HCT116 (cell line): ENCODE measurements at regions not wholly inside any gene's neighbourhood (a gene's known extent, or its start where the extent isn't known, plus 50 kb on each side); places are given as distances from the start of the nearest gene placed in this dataset.
"Not testable (repeated sequence)": the region's sequence is repeated elsewhere in the genome, so short reads cannot be mapped to it uniquely, and the experiment has no call there.

Experiments
- ATAC-seq: fragments of 200-7000 bp; cut with Tn5 transposase; 2 replicates; pipeline ENCODE4 v1.9.1; 2020; ENCODE audit warnings: mild to moderate bottlenecking, moderate library complexity
- BruUV-seq: library from RNA; stranded (reverse); fragments of 400-500 nt; replicated peaks from 2 replicates; lab custom pipeline; 2021; lab: Mats Ljungman, UMichigan
- CTCF ChIA-PET: fragments of 300-600 bp; sonication (Branson Sonifier 250); formaldehyde crosslinking; loops from one replicate; lab custom pipeline; 2021; ENCODE audit warnings: antibody characterized with exemption; lab: Charles Lee
- POLR2A ChIA-PET: fragments of 300-600, 350-600 bp; sonication (Branson Sonifier 250); formaldehyde crosslinking; loops from one replicate; lab custom pipeline; 2021; ENCODE audit warnings: antibody characterized with exemption; lab: Charles Lee
- RAD21 ChIA-PET, 2 experiments: fragments of 300-600 bp; sonication (Branson Sonifier 250); formaldehyde crosslinking; loops; one replicate each; lab custom pipeline; 2023; ENCODE audit warnings: low total read pairs in 2 of 2; ENCODE audit not compliant: uncharacterized antibody in 2 of 2, unreplicated experiment in 2 of 2, low non-redundant PET in 1 of 2; lab: Charles Lee
- DNase-seq: peaks from one replicate; pipeline ENCODE4 v3.0.0-alpha.2; 2010; ENCODE audit warnings: low read depth, low spot score
- H2AFZ ChIP-seq: fragments of 200-600 bp; shearing (Covaris generic), sonication (generic); 2 replicates; pipeline ENCODE4 v1.6.1; 2017; ENCODE audit warnings: low read depth, mixed run types, mixed read lengths, antibody characterized with exemption, low read length; ENCODE audit not compliant: poor library complexity, severe bottlenecking
- H3K27ac ChIP-seq: 2 replicates; pipeline ENCODE4 v1.5.1; 2012; ENCODE audit warnings: low read depth, low read length
- H3K27me3 ChIP-seq: fragments of 200-600 bp; sonication (generic); 2 replicates; pipeline ENCODE4 v1.6.1; 2016; ENCODE audit warnings: mixed run types, low read length, mixed read lengths; ENCODE audit not compliant: insufficient read depth
- H3K36me3 ChIP-seq, 2 experiments: fragments of 200-500 bp in 1 of 2; fragments of 200-600 bp in 1 of 2; sonication (Bioruptor generic) in 1 of 2; sonication (generic) in 1 of 2; 2 replicates each; pipeline versions ENCODE4 v1.5.1 to v1.6.1; 2014 to 2016; ENCODE audit warnings: low read length in 2 of 2, inconsistent platforms in 1 of 2, mixed read lengths in 1 of 2, mixed run types in 1 of 2; ENCODE audit not compliant: insufficient read depth in 2 of 2, control insufficient read depth in 1 of 2
- H3K4me1 ChIP-seq, 2 experiments: fragments of 200-600 bp in 1 of 2; sonication (generic) in 1 of 2; 2 replicates each; pipeline versions ENCODE4 v1.5.1 to v1.6.1; 2012 to 2017; ENCODE audit warnings: low read length in 2 of 2, inconsistent platforms in 1 of 2, mild to moderate bottlenecking in 1 of 2, mixed read lengths in 1 of 2, mixed run types in 1 of 2, moderate library complexity in 1 of 2; ENCODE audit not compliant: insufficient read depth in 2 of 2, control insufficient read depth in 1 of 2
- H3K4me2 ChIP-seq: fragments of 200-600 bp; sonication (generic); 2 replicates; pipeline ENCODE4 v1.6.1; 2017; ENCODE audit warnings: mixed run types, low read length, mixed read lengths
- H3K4me3 ChIP-seq, 2 experiments: fragments of 200-600 bp in 1 of 2; sonication (generic) in 1 of 2; replicated peaks in 1 of 2; 2 replicates each; pipeline ENCODE4 v1.5.1; 2011 to 2016; ENCODE audit warnings: low read length in 2 of 2, control low read depth in 1 of 2, low read depth in 1 of 2, mild to moderate bottlenecking in 1 of 2, mixed read lengths in 1 of 2, mixed run types in 1 of 2
- H3K79me2 ChIP-seq: fragments of 200-600 bp; sonication (generic); 2 replicates; pipeline ENCODE4 v1.6.1; 2017; ENCODE audit warnings: mild to moderate bottlenecking, mixed run types, low read length, moderate library complexity, mixed read lengths; ENCODE audit not compliant: insufficient read depth
- H3K9ac ChIP-seq: fragments of 200-600 bp; sonication (generic); 2 replicates; pipeline ENCODE4 v1.6.1; 2016; ENCODE audit warnings: low read length, mixed read lengths
- H3K9me2 ChIP-seq: fragments of 200-600 bp; sonication (generic), shearing (Covaris generic); 2 replicates; pipeline ENCODE4 v1.6.1; 2017; ENCODE audit warnings: mixed run types, mild to moderate bottlenecking, moderate library complexity; ENCODE audit not compliant: insufficient read depth
- H3K9me3 ChIP-seq, 2 experiments: fragments of 200-500 bp in 1 of 2; fragments of 200-600 bp in 1 of 2; sonication (Bioruptor generic) in 1 of 2; sonication (generic) in 1 of 2; 2 replicates each; pipeline ENCODE4 v1.6.1; 2014 to 2017; ENCODE audit warnings: low read length in 2 of 2, mixed read lengths in 2 of 2, inconsistent platforms in 1 of 2, low read depth in 1 of 2, mild to moderate bottlenecking in 1 of 2, mixed run types in 1 of 2, moderate library complexity in 1 of 2; ENCODE audit not compliant: control insufficient read depth in 1 of 2, insufficient read depth in 1 of 2
- H4K20me1 ChIP-seq: fragments of 200-600 bp; sonication (generic), shearing (Covaris generic); 2 replicates; pipeline ENCODE4 v1.6.1; 2017; ENCODE audit warnings: mixed run types, mild to moderate bottlenecking, moderate library complexity; ENCODE audit not compliant: insufficient read depth
- EZH2 ChIP-seq: fragments of 200-600 bp; sonication (generic); IDR thresholded peaks from 2 replicates; pipeline ENCODE4 v1.6.1; 2017; ENCODE audit warnings: antibody characterized with exemption, mixed run types
- EZH2phosphoT487 ChIP-seq: fragments of 200-600 bp; IDR thresholded peaks from 2 replicates; pipeline ENCODE4 v1.6.1; 2018; ENCODE audit warnings: antibody characterized with exemption, borderline replicate concordance
- JUND ChIP-seq: IDR thresholded peaks from 2 replicates; pipeline ENCODE4 v1.6.1; 2012
- SP1 ChIP-seq: IDR thresholded peaks from 2 replicates; pipeline ENCODE4 v1.6.1; 2012; ENCODE audit warnings: low read depth
- TCF7L2 ChIP-seq: IDR thresholded peaks from 2 replicates; pipeline ENCODE4 v1.7.0; 2011; ENCODE audit warnings: borderline replicate concordance, inconsistent platforms; ENCODE audit not compliant: insufficient read depth, insufficient read length; ENCODE audit errors: extremely low read depth
- intact Hi-C: fragments of 100-400 bp; cut with micrococcal nuclease; formaldehyde crosslinking; loops from 2 replicates; pipeline ENCODE4 v1.10.0; 2022
- TF ChIP-seq, protein P1 (sequence below): IDR thresholded peaks from 2 replicates; pipeline ENCODE4 v1.6.1; 2012; ENCODE audit warnings: low read depth

DNA sequence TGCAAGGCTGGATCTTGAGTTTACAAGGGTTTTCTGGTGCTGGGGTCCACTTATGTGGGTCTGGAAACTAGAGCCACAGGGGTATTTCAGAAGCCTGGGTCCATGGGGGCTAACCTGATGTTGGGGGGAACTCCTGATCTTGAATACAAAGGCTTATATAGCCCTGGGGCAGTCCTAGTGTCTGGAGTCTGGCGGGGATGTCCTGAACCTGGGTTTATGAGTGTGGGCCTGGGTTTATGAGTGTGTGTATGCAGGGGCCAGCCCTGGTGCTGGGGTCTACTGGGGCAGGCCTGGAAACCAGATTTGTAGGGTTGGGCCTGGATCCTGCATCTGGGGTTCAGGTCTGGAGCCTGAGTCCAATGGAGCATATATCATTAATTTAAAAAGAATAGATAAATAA, 146.5 kb upstream of the C1GALT1 start (continued):
- TF ChIP-seq SP1 (no peak), TCF7L2 (no peak), EZH2phosphoT487 (no peak), JUND (no peak), EZH2 (no peak)
- TF ChIP-seq, protein P1, sequence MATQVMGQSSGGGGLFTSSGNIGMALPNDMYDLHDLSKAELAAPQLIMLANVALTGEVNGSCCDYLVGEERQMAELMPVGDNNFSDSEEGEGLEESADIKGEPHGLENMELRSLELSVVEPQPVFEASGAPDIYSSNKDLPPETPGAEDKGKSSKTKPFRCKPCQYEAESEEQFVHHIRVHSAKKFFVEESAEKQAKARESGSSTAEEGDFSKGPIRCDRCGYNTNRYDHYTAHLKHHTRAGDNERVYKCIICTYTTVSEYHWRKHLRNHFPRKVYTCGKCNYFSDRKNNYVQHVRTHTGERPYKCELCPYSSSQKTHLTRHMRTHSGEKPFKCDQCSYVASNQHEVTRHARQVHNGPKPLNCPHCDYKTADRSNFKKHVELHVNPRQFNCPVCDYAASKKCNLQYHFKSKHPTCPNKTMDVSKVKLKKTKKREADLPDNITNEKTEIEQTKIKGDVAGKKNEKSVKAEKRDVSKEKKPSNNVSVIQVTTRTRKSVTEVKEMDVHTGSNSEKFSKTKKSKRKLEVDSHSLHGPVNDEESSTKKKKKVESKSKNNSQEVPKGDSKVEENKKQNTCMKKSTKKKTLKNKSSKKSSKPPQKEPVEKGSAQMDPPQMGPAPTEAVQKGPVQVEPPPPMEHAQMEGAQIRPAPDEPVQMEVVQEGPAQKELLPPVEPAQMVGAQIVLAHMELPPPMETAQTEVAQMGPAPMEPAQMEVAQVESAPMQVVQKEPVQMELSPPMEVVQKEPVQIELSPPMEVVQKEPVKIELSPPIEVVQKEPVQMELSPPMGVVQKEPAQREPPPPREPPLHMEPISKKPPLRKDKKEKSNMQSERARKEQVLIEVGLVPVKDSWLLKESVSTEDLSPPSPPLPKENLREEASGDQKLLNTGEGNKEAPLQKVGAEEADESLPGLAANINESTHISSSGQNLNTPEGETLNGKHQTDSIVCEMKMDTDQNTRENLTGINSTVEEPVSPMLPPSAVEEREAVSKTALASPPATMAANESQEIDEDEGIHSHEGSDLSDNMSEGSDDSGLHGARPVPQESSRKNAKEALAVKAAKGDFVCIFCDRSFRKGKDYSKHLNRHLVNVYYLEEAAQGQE, result no peak

DNA sequence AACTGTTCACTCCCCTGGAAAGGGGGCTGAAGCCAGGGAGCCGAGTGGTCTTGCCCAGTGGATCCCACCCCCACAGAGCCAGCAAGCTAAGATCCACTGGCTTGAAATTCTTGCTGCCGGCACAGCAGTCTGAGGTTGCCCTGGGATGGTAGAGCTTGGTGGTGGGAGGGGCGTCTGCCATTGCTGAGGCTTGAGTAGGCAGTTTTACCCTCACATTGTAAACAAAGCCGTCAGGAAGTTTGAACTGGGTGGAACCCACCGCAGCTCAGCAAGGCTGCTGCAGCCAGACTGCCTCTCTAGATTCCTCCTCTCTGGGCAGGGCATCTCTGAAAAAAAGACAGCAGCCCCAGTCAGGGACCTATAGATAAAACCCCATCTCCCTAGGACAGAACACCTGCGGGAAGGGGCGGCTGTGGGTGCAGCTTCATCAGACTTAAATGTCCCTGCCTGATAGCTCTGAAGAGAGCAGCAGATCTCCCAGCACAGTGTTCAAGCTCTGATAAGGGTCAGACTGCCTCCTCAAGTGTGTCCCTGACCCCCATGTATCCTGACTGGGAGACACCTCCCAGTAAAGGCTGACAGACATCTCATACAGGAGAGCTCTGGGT, 140.0 kb upstream of the C1GALT1 start:
- RAD21 ChIA-PET, H3K4me2 ChIP-seq, BruUV-seq, CTCF ChIA-PET, H3K27ac ChIP-seq, ATAC-seq, H3K36me3 ChIP-seq, DNase-seq, H3K9me3 ChIP-seq, H4K20me1 ChIP-seq, intact Hi-C loops, H3K4me1 ChIP-seq, POLR2A ChIA-PET, H3K9me2 ChIP-seq, H3K79me2 ChIP-seq, H3K27me3 ChIP-seq, H3K4me3 ChIP-seq, H2AFZ ChIP-seq, H3K9ac ChIP-seq: not testable (repeated sequence)
